ENCODE measurements at regions not wholly inside any gene's neighbourhood (a gene's known extent, or its start where the extent isn't known, plus 50 kb on each side); places are given as distances from the start of the nearest gene placed in this dataset.

DNA sequence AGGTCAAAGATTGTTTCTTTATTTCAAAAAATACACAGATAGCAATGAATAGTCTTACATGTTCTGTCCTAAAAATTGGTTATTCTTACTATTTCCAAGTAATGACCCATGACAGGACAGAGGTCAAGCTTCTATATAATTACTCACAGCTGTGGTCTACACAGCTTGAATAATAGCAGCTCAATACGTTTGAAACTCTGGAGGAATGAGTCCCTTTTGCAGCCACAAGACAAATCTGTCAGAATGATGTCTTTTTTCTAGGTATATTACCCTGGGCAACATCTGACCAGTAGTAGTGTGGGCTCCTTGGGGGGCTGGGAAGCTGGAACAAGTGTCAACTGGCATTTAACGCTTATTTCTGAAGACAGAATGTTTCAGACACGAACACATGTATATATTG lies 84.9 kb upstream of the HTR1B start (continued):
- TF ChIP-seq POLR2AphosphoS5 (IDR thresholded peaks at IDR 0.05; ENCODE audit: low read depth, low read length) = no peak
- no peak for TF ChIP-seq BRCA1 (IDR thresholded peaks at IDR 0.05; ENCODE audit: low read depth, low read length)
- no peak for TF ChIP-seq SP1 (IDR thresholded peaks at IDR 0.05; ENCODE audit: low read depth, low read length)
- TF ChIP-seq RBBP5 (IDR thresholded peaks at IDR 0.05; ENCODE audit: borderline replicate concordance, low read depth, low read length) = no peak
- no peak for TF ChIP-seq KDM5A (IDR thresholded peaks at IDR 0.05; ENCODE audit: low read length)
- TF ChIP-seq SIX5 (IDR thresholded peaks at IDR 0.05; ENCODE audit: low read depth, low read length) = no peak
- TF ChIP-seq MAX (IDR thresholded peaks at IDR 0.05) = no peak
